ENCODE measurements at regions not wholly inside any gene's neighbourhood (a gene's known extent, or its start where the extent isn't known, plus 50 kb on each side); places are given as distances from the start of the nearest gene placed in this dataset.

- TF ChIP-seq CTCF (conservative IDR thresholded peaks at IDR 0.05), result no peak
- no peaks in the 10 kb centered on the region for H3K36me3 ChIP-seq (ENCODE audit: control insufficient read depth, insufficient read depth, low read length)
- Mint-ChIP-seq H3K36me3 (ENCODE audit: low read depth) (no peaks in the 10 kb centered on the region), H3K9me3 (no peaks in the 10 kb centered on the region), H3K27ac (no peak overlapping the region), H3K27me3 (ENCODE audit: insufficient read depth) (peaks cover 24% of the 10 kb centered on the region), H3K4me1 (peaks cover 3% of the 10 kb centered on the region), H3K4me3 (no peak overlapping the region)
- H3K9me3 ChIP-seq (ENCODE audit: control insufficient read depth, low read length), result no peaks in the 10 kb centered on the region
- no peak overlapping the region for H3K9ac ChIP-seq (ENCODE audit: extremely low read depth, low read length, poor library complexity, severe bottlenecking)
- no peak for DNase-seq
- 89 to 98% methylated on average over 6 of the region's 6 CpGs for WGBS, 2 experiments (ENCODE audit: insufficient coverage in 1 of 2, insufficient read length in 1 of 2)
- H3K4me1 ChIP-seq (ENCODE audit: control insufficient read depth, insufficient read depth, low read length), result no peaks in the 10 kb centered on the region
- no peak overlapping the region for H3K27ac ChIP-seq (ENCODE audit: low read depth, low read length)
- no peak overlapping the region for H3K4me3 ChIP-seq (ENCODE audit: low read length)
- peaks cover 5% of the 10 kb centered on the region for H3K27me3 ChIP-seq (ENCODE audit: control insufficient read depth, insufficient read depth, low read length, poor library complexity, severe bottlenecking)
Observed at GRCh38 chr3:43194490-43195114, 88.7 kb upstream of the POMGNT2 start.

GRCh38 chr3:43194069-43194468 lies 88.2 kb upstream of the POMGNT2 start:
- Mint-ChIP-seq H3K4me1 (peaks cover 3% of the 10 kb centered on the region), H3K9me3 (no peaks in the 10 kb centered on the region), H3K36me3 (ENCODE audit: low read depth) (no peaks in the 10 kb centered on the region), H3K27ac (no peak overlapping the region), H3K27me3 (ENCODE audit: insufficient read depth) (peaks cover 20% of the 10 kb centered on the region), H3K4me3 (no peak overlapping the region)
- WGBS, 2 experiments (ENCODE audit: insufficient coverage in 1 of 2, insufficient read length in 1 of 2), result 88 to 94% methylated on average over 5 to 6 of the region's 6 CpGs
- H3K4me1 ChIP-seq (ENCODE audit: control insufficient read depth, insufficient read depth, low read length), result no peaks in the 10 kb centered on the region
- TF ChIP-seq CTCF (conservative IDR thresholded peaks at IDR 0.05), result no peak
- no peak overlapping the region for H3K4me3 ChIP-seq (ENCODE audit: low read length)
- H3K9ac ChIP-seq (ENCODE audit: extremely low read depth, low read length, poor library complexity, severe bottlenecking), result no peak overlapping the region
- no peaks in the 10 kb centered on the region for H3K36me3 ChIP-seq (ENCODE audit: control insufficient read depth, insufficient read depth, low read length)
- H3K9me3 ChIP-seq (ENCODE audit: control insufficient read depth, low read length), result no peaks in the 10 kb centered on the region
- H3K27ac ChIP-seq (ENCODE audit: low read depth, low read length), result no peak overlapping the region
- no peak for DNase-seq
- H3K27me3 ChIP-seq (ENCODE audit: control insufficient read depth, insufficient read depth, low read length, poor library complexity, severe bottlenecking), result peaks cover 9% of the 10 kb centered on the region

DNA sequence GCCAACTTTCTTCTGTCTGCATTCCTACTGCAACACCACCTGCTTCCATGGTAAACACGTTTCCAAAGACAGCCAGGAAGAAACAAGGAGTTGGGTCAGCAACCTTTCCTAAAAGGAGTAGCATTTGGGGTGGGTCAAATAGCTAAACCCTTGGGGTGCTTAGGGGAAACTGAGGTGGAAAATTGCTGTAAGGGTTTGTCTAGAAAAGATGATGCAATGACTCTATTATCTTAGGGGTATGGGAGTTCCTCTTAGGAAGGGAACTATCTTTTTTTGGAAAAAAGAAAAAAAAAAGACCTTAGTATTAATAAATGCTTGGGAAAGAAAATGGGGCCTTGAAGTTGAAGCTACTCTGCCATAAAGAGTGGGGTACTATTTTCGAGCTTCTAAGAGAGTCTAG lies 86.1 kb upstream of the POMGNT2 start:
- no peak for TF ChIP-seq CTCF (conservative IDR thresholded peaks at IDR 0.05)
- no peaks in the 10 kb centered on the region for H3K36me3 ChIP-seq (ENCODE audit: control insufficient read depth, insufficient read depth, low read length)
- DNase-seq, result no peak
- H3K27me3 Mint-ChIP-seq (ENCODE audit: insufficient read depth), result peaks cover 11% of the 10 kb centered on the region
- no peaks in the 10 kb centered on the region for H3K36me3 Mint-ChIP-seq (ENCODE audit: low read depth)
- no peak overlapping the region for H3K4me3 Mint-ChIP-seq
- no peak overlapping the region for H3K4me3 ChIP-seq (ENCODE audit: low read length)
- 43% methylated on average over 2 of the region's 2 CpGs for WGBS, 2 experiments (ENCODE audit: insufficient coverage in 1 of 2, insufficient read length in 1 of 2)
- peaks cover 3% of the 10 kb centered on the region for H3K4me1 Mint-ChIP-seq
- no peaks in the 10 kb centered on the region for H3K9me3 Mint-ChIP-seq
- no peaks in the 10 kb centered on the region for H3K4me1 ChIP-seq (ENCODE audit: control insufficient read depth, insufficient read depth, low read length)
- no peak overlapping the region for H3K27ac Mint-ChIP-seq
- no peak overlapping the region for H3K27ac ChIP-seq (ENCODE audit: low read depth, low read length)
- peaks cover 14% of the 10 kb centered on the region for H3K27me3 ChIP-seq (ENCODE audit: control insufficient read depth, insufficient read depth, low read length, poor library complexity, severe bottlenecking)
- H3K9me3 ChIP-seq (ENCODE audit: control insufficient read depth, low read length), result no peaks in the 10 kb centered on the region
- no peak overlapping the region for H3K9ac ChIP-seq (ENCODE audit: extremely low read depth, low read length, poor library complexity, severe bottlenecking)

Measured in endodermal cell (in vitro differentiated cells).